K562 (cell line): ENCODE measurements at regions not wholly inside any gene's neighbourhood (a gene's known extent, or its start where the extent isn't known, plus 50 kb on each side); places are given as distances from the start of the nearest gene placed in this dataset.

Experiments
- AFF4 ChIP-seq: sonication (generic); formaldehyde crosslinking; IDR thresholded peaks from 2 replicates; pipeline ENCODE4 v1.8.0; 2023; ENCODE audit warnings: mild to moderate bottlenecking, missing genetic modification reagents
- ARID4B ChIP-seq: sonication (generic); formaldehyde crosslinking; IDR thresholded peaks from 2 replicates; pipeline ENCODE4 v1.8.0; 2022; ENCODE audit warnings: mild to moderate bottlenecking, missing genetic modification reagents
- DLX4 ChIP-seq: fragments of 250-450 bp; sonication (Bioruptor Pico); IDR thresholded peaks from 2 replicates; pipeline ENCODE4 v1.6.1; 2021; ENCODE audit warnings: mild to moderate bottlenecking
- EGR1 ChIP-seq: fragments of 450-650 bp; conservative IDR thresholded peaks from 2 replicates; pipeline ENCODE4 v1.6.1; 2017; ENCODE audit warnings: mild to moderate bottlenecking
- EWSR1 ChIP-seq: fragments of 450-650 bp; IDR thresholded peaks from 2 replicates; pipeline ENCODE4 v1.6.1; 2018; ENCODE audit warnings: borderline replicate concordance, mild to moderate bottlenecking, low read depth, moderate library complexity; ENCODE audit not compliant: partially characterized antibody
- HSF4 ChIP-seq: fragments of 250-450 bp; sonication (Bioruptor Pico); IDR thresholded peaks from 2 replicates; pipeline ENCODE4 v2.1.2; 2022; ENCODE audit warnings: mild to moderate bottlenecking, moderate library complexity, borderline replicate concordance
- L3MBTL2 ChIP-seq: fragments of 450-650 bp; IDR thresholded peaks from 2 replicates; pipeline ENCODE4 v1.6.1; 2016; ENCODE audit warnings: mild to moderate bottlenecking, moderate library complexity
- MEF2D ChIP-seq: conservative IDR thresholded peaks from 2 replicates; pipeline ENCODE4 v1.6.1; 2016; ENCODE audit warnings: low read depth, missing genetic modification characterization, missing compliant biosample characterization
- RBM25 ChIP-seq: fragments of 200-400 bp; formaldehyde crosslinking; IDR thresholded peaks from 2 replicates; pipeline ENCODE4 v1.6.1; 2018; ENCODE audit warnings: low read length, low read depth, moderate library complexity; ENCODE audit not compliant: severe bottlenecking
- RFX7 ChIP-seq: fragments of 250-450 bp; sonication (Bioruptor Pico); IDR thresholded peaks from 2 replicates; pipeline ENCODE4 v1.5.1; 2021; ENCODE audit warnings: mild to moderate bottlenecking
- SP2 ChIP-seq: IDR thresholded peaks from 2 replicates; pipeline ENCODE4 v1.6.1; 2011; ENCODE audit warnings: mild to moderate bottlenecking, low read depth, low read length, moderate library complexity; ENCODE audit not compliant: poor library complexity, severe bottlenecking; ENCODE audit errors: extremely low read depth
- TRIM28 ChIP-seq: fragments of 450-650 bp; IDR thresholded peaks from 2 replicates; pipeline ENCODE4 v1.6.1; 2017
- ZNF766 ChIP-seq: fragments of 200-800 bp; sonication (Bioruptor generic); conservative IDR thresholded peaks from 2 replicates; pipeline ENCODE4 v1.6.1; 2016; ENCODE audit warnings: missing genetic modification characterization, missing compliant biosample characterization
- ZNF79 ChIP-seq: fragments of 250-450 bp; sonication (Bioruptor Pico); IDR thresholded peaks from 2 replicates; pipeline ENCODE4 v1.4.0; 2020; ENCODE audit warnings: low read depth, mild to moderate bottlenecking, moderate library complexity

- TF ChIP-seq AFF4 (CRISPR knock-in tag) (no peak), ZNF766 (CRISPR knock-in tag) (no peak), ZNF79 (CRISPR knock-in tag) (no peak), DLX4 (CRISPR knock-in tag) (no peak), EGR1 (no peak), ARID4B (CRISPR knock-in tag) (no peak), EWSR1 (no peak), RFX7 (CRISPR knock-in tag) (no peak), L3MBTL2 (no peak), RBM25 (no peak), SP2 (no peak), MEF2D (tag) (no peak), HSF4 (no peak), TRIM28 (no peak)
These were observed 687.8 kb upstream of the FANCL start (continued) for GRCh38 chr2:58928973-58929372.
